MM.1S (cell line): ENCODE measurements at regions not wholly inside any gene's neighbourhood (a gene's known extent, or its start where the extent isn't known, plus 50 kb on each side); places are given as distances from the start of the nearest gene placed in this dataset.

Experiments used
- DNase-seq: peaks from one replicate; pipeline ENCODE4 v3.0.0-alpha.2; 2015
- H2AFZ ChIP-seq: fragments of 300-600 bp; sonication (generic); 2 replicates; pipeline ENCODE4 v1.6.0; 2016; ENCODE audit warnings: antibody characterized with exemption, low read length
- H3F3A ChIP-seq: fragments of 300-600 bp; sonication (generic); 2 replicates; pipeline ENCODE4 v1.6.1; 2016; ENCODE audit warnings: mild to moderate bottlenecking, antibody characterized with exemption, low read length, moderate library complexity, mixed read lengths; ENCODE audit not compliant: insufficient read depth
- H3K27ac ChIP-seq: fragments of 300-600 bp; sonication (generic); 2 replicates; pipeline ENCODE4 v1.5.1; 2016; ENCODE audit warnings: mild to moderate bottlenecking, low read length
- H3K27me3 ChIP-seq: fragments of 300-600 bp; sonication (generic); replicated peaks from 2 replicates; pipeline ENCODE4 v1.6.0; 2016; ENCODE audit warnings: low read length; ENCODE audit not compliant: insufficient read depth
- H3K36me3 ChIP-seq: fragments of 300-600 bp; sonication (generic); replicated peaks from 2 replicates; pipeline ENCODE4 v1.6.1; 2016; ENCODE audit warnings: mild to moderate bottlenecking, low read length, mixed read lengths; ENCODE audit not compliant: insufficient read depth
- H3K4me1 ChIP-seq: fragments of 300-600 bp; sonication (generic); 2 replicates; pipeline ENCODE4 v1.6.1; 2016; ENCODE audit warnings: low read length, mixed read lengths
- H3K4me2 ChIP-seq: fragments of 300-600 bp; sonication (generic); 2 replicates; pipeline ENCODE4 v1.6.0; 2016; ENCODE audit warnings: low read depth, low read length
- H3K4me3 ChIP-seq: fragments of 300-600 bp; sonication (generic); 2 replicates; pipeline ENCODE4 v1.5.1; 2016; ENCODE audit warnings: low read length, mixed read lengths
- H3K79me2 ChIP-seq: fragments of 300-600 bp; sonication (generic); 2 replicates; pipeline ENCODE4 v1.6.1; 2016; ENCODE audit warnings: mixed run types, low read length, mixed read lengths
- H3K9ac ChIP-seq: fragments of 300-600 bp; sonication (generic); 2 replicates; pipeline ENCODE4 v1.6.1; 2016; ENCODE audit warnings: low read length, mixed read lengths
- H3K9me2 ChIP-seq: fragments of 300-600 bp; sonication (generic); replicated peaks from 2 replicates; pipeline ENCODE4 v1.6.1; 2016; ENCODE audit warnings: mild to moderate bottlenecking, low read length, mixed read lengths; ENCODE audit not compliant: insufficient read depth
- H3K9me3 ChIP-seq: fragments of 300-600 bp; sonication (generic); replicated peaks from 2 replicates; pipeline ENCODE4 v1.6.1; 2016; ENCODE audit warnings: mild to moderate bottlenecking, low read length, mixed read lengths; ENCODE audit not compliant: insufficient read depth
- H4K20me1 ChIP-seq: fragments of 300-600 bp; sonication (generic); 2 replicates; pipeline ENCODE4 v1.6.1; 2016; ENCODE audit warnings: mild to moderate bottlenecking, low read length, moderate library complexity, mixed read lengths; ENCODE audit not compliant: insufficient read depth
- EZH2 ChIP-seq: fragments of 300-600 bp; sonication (generic); optimal IDR thresholded peaks from 2 replicates; pipeline ENCODE3; 2017; ENCODE audit warnings: low read depth, mild to moderate bottlenecking, antibody characterized with exemption, low read length, mixed read lengths
- EZH2phosphoT487 ChIP-seq: fragments of 300-600 bp; sonication (generic); IDR thresholded peaks from 2 replicates; pipeline ENCODE4 v1.6.1; 2018; ENCODE audit warnings: antibody characterized with exemption, low read length
- TF ChIP-seq, protein P1 (sequence below): fragments of 300-600 bp; sonication (generic); IDR thresholded peaks from 2 replicates; pipeline ENCODE4 v1.5.1; 2016; ENCODE audit warnings: antibody characterized with exemption, low read length, mixed read lengths

DNA sequence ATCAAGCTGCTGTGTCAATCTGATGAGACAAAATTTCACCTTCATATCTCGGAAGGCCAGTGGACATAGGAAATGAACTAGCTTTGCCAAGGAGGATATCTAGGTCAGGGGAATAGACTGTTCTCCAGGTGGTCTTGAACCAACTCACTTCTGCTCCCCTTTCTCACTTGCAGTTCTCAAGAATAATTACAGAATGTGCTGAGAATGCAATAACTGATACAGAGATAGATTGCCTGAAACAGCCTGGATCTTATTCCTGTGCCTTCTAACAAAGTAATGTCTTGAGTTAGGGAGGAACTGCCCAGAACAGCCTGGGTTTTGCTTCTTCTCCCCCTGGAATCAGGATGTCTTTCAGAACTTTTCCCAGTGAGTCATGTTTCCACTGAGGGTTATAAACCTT lies 636.7 kb downstream of the KCNT2 start:
- DNase-seq, result no peak
- no peaks in the 10 kb centered on the region for H3K9me2 ChIP-seq
- no peak overlapping the region for H3K9ac ChIP-seq
- no peaks in the 10 kb centered on the region for H3F3A ChIP-seq
- H3K36me3 ChIP-seq, result no peaks in the 10 kb centered on the region
- no peaks in the 10 kb centered on the region for H3K27me3 ChIP-seq
- H2AFZ ChIP-seq, result no peak overlapping the region
- no peaks in the 10 kb centered on the region for H3K4me1 ChIP-seq
- H4K20me1 ChIP-seq, result no peaks in the 10 kb centered on the region
- H3K27ac ChIP-seq, result no peak overlapping the region
- H3K4me3 ChIP-seq, result no peak overlapping the region
- TF ChIP-seq EZH2 (no peak), EZH2phosphoT487 (no peak)
- TF ChIP-seq, protein P1, sequence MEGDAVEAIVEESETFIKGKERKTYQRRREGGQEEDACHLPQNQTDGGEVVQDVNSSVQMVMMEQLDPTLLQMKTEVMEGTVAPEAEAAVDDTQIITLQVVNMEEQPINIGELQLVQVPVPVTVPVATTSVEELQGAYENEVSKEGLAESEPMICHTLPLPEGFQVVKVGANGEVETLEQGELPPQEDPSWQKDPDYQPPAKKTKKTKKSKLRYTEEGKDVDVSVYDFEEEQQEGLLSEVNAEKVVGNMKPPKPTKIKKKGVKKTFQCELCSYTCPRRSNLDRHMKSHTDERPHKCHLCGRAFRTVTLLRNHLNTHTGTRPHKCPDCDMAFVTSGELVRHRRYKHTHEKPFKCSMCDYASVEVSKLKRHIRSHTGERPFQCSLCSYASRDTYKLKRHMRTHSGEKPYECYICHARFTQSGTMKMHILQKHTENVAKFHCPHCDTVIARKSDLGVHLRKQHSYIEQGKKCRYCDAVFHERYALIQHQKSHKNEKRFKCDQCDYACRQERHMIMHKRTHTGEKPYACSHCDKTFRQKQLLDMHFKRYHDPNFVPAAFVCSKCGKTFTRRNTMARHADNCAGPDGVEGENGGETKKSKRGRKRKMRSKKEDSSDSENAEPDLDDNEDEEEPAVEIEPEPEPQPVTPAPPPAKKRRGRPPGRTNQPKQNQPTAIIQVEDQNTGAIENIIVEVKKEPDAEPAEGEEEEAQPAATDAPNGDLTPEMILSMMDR, result no peak
- H3K4me2 ChIP-seq, result no peak overlapping the region
- H3K9me3 ChIP-seq, result no peaks in the 10 kb centered on the region
- no peaks in the 10 kb centered on the region for H3K79me2 ChIP-seq

DNA sequence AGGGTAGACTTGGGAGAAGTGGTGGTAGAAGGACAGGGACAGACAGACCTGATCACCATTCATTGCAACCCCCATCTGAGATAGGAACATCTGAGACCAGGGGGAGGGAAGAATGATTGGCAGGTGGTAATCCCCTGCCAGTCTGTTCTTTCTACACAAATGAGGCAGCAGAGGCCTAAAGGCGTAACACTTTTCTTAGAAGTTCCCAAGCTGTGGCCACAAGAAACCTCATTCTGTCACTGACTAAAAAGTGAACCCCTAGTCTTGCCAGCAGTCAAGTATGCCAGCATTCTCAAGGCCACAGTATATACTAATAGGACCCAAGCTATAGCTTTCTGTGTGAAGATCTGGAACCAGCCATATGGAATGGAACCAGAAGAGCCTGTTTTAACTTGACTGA lies 638.0 kb downstream of the KCNT2 start:
- H3K27ac ChIP-seq, result no peak overlapping the region
- no peaks in the 10 kb centered on the region for H3F3A ChIP-seq
- TF ChIP-seq EZH2, result no peak
- TF ChIP-seq, protein P1, result no peak
- no peak for TF ChIP-seq EZH2phosphoT487
- H4K20me1 ChIP-seq, result no peaks in the 10 kb centered on the region
- H3K79me2 ChIP-seq, result no peaks in the 10 kb centered on the region
- no peaks in the 10 kb centered on the region for H3K9me2 ChIP-seq
- H3K4me3 ChIP-seq, result no peak overlapping the region
- H3K9me3 ChIP-seq, result no peaks in the 10 kb centered on the region
- H3K4me1 ChIP-seq, result no peaks in the 10 kb centered on the region
- H3K9ac ChIP-seq, result no peak overlapping the region
- H2AFZ ChIP-seq, result no peak overlapping the region
- no peak overlapping the region for H3K4me2 ChIP-seq
- no peaks in the 10 kb centered on the region for H3K36me3 ChIP-seq
- no peaks in the 10 kb centered on the region for H3K27me3 ChIP-seq
- no peak for DNase-seq

DNA sequence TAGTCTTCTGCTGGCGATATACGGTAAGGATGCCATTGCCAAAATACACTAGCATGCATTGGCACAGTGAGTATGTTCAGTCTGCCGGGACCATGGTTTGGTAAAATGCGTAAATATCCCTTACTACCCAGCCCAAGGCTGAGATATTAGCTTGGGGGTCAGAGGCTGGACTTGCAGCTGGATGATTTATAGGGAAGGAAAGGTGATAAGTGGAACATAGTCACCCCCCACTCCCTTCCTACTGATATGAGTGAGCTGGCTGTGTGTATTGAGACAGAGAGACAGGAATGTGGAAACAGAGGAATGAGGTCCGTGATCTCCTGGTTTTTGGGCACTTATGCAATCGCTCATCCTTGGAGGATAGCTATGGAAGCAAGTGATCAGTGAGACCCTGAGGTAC lies 642.8 kb downstream of the KCNT2 start:
- Histone ChIP-seq H3F3A (no peaks in the 10 kb centered on the region), H3K9ac (no peak overlapping the region), H3K79me2 (no peaks in the 10 kb centered on the region), H3K4me2 (no peak overlapping the region), H3K9me3 (no peaks in the 10 kb centered on the region), H2AFZ (no peak overlapping the region), H3K27me3 (no peaks in the 10 kb centered on the region), H3K27ac (no peak overlapping the region), H3K9me2 (no peaks in the 10 kb centered on the region), H3K4me3 (no peak overlapping the region), H3K4me1 (no peaks in the 10 kb centered on the region), H3K36me3 (no peaks in the 10 kb centered on the region), H4K20me1 (no peaks in the 10 kb centered on the region)
- DNase-seq, result no peak
- TF ChIP-seq, protein P1, result no peak
- TF ChIP-seq EZH2phosphoT487, result no peak
- no peak for TF ChIP-seq EZH2

DNA sequence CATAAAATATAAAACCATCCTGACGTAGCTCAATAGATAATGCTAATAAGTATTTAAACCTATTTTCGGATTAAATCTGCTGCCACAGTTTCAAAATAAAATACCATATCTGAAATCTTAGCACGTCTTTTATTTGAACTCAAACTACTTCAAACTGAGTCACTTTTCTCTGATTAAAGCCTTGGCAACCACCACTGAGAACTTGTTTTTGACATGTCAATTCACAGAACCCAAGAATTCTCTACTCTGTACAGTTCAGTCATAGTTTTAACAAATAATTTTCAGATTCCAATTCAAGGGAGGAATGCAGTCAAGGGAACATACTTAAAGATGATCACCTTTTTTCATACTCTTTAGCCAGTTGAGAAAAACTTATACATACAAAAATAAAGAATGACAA lies 643.2 kb downstream of the KCNT2 start:
- TF ChIP-seq EZH2phosphoT487 (no peak), EZH2 (no peak)
- TF ChIP-seq, protein P1, result no peak
- Histone ChIP-seq H4K20me1 (no peaks in the 10 kb centered on the region), H3K27ac (no peak overlapping the region), H3K79me2 (no peaks in the 10 kb centered on the region), H3K4me3 (no peak overlapping the region), H3K4me1 (no peaks in the 10 kb centered on the region), H3K9me3 (no peaks in the 10 kb centered on the region), H3K9me2 (no peaks in the 10 kb centered on the region), H2AFZ (no peak overlapping the region), H3F3A (no peaks in the 10 kb centered on the region), H3K27me3 (no peaks in the 10 kb centered on the region), H3K36me3 (no peaks in the 10 kb centered on the region), H3K9ac (no peak overlapping the region), H3K4me2 (no peak overlapping the region)
- no peak for DNase-seq
